ENCODE measurements at regions not wholly inside any gene's neighbourhood (a gene's known extent, or its start where the extent isn't known, plus 50 kb on each side); places are given as distances from the start of the nearest gene placed in this dataset.

DNA sequence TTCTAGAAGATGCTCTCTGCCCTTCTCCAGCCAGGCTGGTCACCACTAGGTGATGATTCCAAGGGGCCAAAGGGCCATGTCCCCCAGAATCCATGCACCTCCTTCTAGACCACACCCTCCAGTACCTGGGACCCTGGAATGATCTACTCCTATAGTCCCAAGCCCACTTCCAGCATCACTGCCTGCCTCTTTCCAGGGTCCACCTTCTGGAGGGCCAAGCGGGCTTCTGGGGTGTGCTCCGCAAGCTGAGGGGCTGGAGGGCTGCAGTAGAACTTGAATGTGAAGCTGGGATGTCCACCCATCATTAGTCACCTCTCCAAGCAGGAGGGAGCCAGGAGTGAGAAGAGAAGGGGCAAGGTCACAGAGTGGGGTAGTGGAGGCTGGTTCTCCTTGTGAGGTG, 234.4 kb upstream of the MYO3A start (continued):
- TF ChIP-seq, protein P1, sequence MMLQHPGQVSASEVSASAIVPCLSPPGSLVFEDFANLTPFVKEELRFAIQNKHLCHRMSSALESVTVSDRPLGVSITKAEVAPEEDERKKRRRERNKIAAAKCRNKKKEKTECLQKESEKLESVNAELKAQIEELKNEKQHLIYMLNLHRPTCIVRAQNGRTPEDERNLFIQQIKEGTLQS (IDR thresholded peaks at IDR 0.05; ENCODE audit: insufficient read depth, low read depth, low read length) = no peak
- TF ChIP-seq GTF2F1 (IDR thresholded peaks at IDR 0.05; ENCODE audit: borderline replicate concordance, low read depth, low read length) (no peak), TEAD4 (IDR thresholded peaks at IDR 0.05; ENCODE audit: low read depth, low read length) (no peak), TAF1 (IDR thresholded peaks at IDR 0.05; ENCODE audit: low read depth, low read length) (no peak), BACH1 (IDR thresholded peaks at IDR 0.05; ENCODE audit: low read length) (no peak)
